ENCODE measurements at regions not wholly inside any gene's neighbourhood (a gene's known extent, or its start where the extent isn't known, plus 50 kb on each side); places are given as distances from the start of the nearest gene placed in this dataset.
"Not testable (repeated sequence)": the region's sequence is repeated elsewhere in the genome, so short reads cannot be mapped to it uniquely, and the experiment has no call there.

DNA sequence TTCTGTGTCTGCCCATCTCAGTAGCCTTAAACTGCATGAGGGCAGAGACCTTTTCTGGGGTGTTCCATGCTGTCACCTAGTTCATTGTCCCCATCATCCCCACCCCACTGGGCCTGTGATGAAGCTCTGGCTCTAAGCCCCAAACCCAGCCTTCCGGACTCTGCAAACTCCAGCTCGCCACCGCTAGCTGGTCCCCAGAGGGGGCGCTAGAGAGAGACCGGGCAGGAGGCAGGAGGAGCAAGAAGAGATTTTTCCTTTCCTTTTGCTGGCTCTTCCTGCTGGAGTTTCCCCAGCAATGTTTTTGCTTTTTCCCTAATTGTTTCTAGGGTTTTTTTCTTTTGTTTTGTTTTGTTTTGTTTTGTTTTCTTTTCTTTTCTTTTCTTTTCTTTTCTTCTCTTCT is 234.4 kb downstream of the TEX36 start:
- DNase-seq, result no peak

GRCh38 chr10:125444790-125445189 is 238.2 kb downstream of the TEX36 start:
- no peak for DNase-seq

- DNase-seq, result no peak
These were observed 240.0 kb downstream of the TEX36 start for GRCh38 chr10:125442856-125443540.

DNA sequence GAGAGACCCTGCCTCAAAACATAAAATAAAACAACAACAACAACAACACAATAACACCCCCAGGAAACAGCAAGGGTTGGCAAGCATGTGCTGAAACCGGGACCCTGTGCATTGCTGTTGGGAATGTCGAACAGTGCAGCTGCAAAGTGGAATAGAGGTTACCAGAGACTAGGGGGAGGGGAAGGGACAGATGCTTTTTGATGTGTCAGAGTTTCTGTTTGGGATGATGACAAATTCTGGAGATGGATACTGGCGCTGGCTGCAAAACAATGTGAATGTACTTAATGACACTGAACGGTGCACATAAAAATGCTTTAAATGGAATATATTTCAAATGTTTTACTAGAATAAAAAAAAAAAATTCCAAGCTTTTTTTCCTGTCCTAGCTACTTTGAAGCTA is 241.8 kb downstream of the TEX36 start:
- no peak for DNase-seq

DNA sequence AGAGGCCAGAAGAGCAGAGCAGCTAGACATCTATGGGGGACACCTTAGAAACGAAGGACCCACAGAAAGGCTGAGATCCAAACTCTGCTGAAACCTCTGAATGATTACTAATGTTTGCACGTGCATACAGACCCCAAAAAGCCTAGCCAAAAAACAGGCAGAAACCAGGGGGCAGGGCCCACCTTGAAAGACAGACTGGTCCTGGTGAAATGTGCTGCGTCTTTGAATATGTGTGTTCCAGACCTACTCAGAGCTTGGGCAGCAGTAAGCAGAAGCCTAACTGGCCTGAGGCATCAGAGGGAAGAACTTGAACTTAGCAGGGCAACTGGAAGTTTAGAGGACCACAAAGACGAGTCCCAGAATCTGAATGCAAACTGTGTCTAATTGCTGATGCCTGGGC is 251.8 kb downstream of the TEX36 start:
- no peak for DNase-seq

DNA sequence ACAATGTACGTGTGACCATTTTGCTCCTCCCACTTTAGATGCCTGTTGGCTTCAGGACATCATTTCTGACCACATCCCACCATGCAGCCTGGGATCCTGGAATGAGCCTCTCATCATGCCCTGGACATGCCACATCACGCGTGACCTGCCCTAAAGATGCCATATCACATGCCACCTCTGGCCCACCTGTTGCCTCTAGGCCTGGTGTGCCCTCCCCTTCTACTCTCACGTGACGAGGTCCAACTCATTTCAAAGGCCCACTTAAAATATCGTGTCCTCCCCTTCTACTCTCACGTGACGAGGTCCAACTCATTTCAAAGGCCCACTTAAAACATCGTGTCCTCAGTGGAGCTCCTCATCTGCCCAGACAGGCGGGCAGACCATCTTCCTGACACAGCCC is 254.9 kb downstream of the TEX36 start:
- no peak for DNase-seq

GRCh38 chr10:125424191-125424847 is 258.6 kb downstream of the TEX36 start:
- no peak for DNase-seq

DNA sequence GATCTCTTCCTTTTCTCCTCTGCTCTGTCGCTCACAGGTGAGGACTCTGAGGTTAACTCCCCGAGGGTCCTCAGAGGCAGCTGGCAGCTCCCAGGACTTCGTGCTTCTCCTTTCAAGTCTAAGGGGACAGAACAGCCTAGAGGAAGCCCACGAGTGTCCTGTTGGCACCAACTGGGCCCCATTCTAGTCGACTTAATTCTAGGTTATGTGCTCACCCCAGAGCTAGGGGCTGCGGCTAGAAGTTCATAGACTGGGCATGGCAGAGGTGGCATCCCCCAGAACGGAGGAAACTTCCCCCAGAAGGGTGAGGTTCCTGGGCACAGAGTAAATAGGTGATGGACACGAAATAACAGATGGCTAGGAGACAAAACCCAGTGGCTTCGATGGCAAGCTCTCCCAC is 259.4 kb downstream of the TEX36 start:
- DNase-seq, result no peak

DNA sequence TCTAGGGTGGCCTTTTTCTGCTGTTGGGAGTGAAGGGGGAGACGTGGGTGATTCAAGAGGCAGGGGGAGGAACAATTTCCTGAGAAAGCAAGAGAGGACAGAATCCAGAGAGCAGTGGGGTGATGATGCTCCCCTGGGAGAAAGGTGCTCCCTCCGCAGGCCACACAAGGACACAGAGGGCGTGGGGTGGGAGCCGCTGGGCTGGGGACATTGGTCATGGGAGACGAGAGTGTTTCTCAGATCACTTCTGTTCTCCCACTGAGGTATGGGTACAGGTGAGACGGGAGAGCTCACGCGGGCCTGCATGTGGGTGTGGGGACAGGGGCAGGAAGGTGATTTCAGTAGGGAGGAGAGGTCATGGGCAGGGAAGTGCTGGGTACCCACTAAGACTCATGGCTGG is 259.5 kb upstream of the CTBP2 start:
- DNase-seq, result no peak

- no peak for DNase-seq
These were observed 258.8 kb upstream of the CTBP2 start for GRCh38 chr10:125419146-125419545.

- DNase-seq, result no peak
These were observed 257.2 kb upstream of the CTBP2 start for GRCh38 chr10:125417605-125418004.

- no peak for DNase-seq
These were observed 255.6 kb upstream of the CTBP2 start for GRCh38 chr10:125415964-125416363.

GRCh38 chr10:125415006-125415633 is 254.8 kb upstream of the CTBP2 start:
- no peak for DNase-seq

GRCh38 chr10:125411724-125412123 is 251.4 kb upstream of the CTBP2 start:
- DNase-seq, result no peak

DNA sequence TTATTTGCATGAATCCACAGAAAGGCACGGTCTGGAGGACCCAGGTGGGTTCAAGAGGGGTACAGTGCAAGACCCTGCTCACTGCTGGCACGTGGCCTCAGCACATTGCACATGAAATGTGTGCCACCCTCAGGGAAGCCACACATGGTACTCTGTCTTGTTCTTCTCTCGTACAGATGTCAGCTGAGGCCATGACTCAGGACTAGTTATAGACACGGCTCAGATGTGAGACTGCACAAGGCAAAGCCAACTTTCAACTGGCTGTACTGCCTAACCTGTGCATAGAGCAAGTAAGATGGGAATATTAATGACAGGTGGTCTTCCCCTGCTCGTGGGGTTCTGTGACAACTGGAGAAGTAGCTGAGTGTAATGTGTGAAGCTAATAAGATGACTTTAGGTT is 249.4 kb upstream of the CTBP2 start:
- DNase-seq, result no peak

DNA sequence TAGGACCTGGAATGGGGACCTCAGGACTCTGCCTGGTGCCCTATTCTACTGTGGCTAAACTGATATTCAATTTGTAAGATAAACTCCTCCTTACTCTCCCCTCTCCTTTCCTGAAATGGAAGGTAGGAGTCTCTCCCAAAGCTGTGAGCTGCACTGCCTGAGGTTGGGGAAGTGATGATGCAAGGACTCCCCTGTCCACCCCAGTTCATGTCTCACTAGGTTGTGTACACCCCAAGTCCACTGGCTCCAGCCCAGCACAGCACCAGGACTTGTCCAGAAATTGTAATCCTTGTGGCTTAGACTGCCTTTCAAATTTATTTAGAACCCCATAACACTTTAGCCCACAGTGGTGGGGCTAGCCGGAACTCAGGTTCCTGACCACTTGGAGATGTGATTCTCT is 247.2 kb upstream of the CTBP2 start:
- no peak for DNase-seq

DNA sequence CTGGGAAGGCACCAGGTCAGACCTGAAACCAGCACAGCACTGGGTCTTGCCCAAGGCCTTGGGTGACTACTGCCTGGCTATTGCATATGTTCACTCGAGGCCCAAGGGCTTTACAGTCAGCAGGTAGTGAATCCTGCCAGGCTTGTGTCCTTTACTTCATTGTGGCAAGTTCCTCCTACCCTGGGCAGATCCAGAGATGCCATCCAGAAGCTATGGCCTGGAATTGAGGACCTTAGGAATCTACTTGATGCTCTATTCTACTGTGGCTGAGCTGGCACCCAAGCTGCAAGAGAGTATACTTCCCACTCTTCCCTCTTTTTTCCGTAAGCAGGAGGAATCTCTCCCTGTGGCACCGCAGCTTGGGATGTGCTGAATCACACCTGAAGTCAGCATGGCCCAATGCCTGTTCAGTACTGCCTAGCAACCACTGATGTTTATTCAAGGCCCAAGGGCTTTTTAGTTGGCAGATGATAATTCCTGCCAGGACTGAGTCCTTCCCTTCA is 246.7 kb upstream of the CTBP2 start:
- DNase-seq, result no peak

DNA sequence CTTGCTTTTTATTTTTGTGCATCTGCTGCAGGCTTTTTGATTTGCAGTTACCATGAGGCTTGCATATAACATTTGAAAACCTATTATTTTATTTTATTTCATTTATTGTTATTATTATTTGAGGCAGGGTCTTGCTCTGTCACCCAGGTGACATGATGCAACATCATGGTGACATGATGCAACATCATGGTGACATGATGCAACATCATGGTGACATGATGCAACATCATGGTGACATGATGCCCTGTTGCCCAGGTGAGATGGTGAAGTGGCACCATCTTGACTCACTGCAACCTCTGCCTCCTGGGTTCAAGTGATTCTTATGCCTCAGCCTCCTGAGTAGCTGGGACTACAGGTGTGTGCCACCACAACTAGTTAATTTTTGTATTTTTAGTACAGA is 244.5 kb upstream of the CTBP2 start:
- not testable (repeated sequence) for DNase-seq

- no peak for DNase-seq
These were observed 241.1 kb upstream of the CTBP2 start for GRCh38 chr10:125401462-125401861.

DNA sequence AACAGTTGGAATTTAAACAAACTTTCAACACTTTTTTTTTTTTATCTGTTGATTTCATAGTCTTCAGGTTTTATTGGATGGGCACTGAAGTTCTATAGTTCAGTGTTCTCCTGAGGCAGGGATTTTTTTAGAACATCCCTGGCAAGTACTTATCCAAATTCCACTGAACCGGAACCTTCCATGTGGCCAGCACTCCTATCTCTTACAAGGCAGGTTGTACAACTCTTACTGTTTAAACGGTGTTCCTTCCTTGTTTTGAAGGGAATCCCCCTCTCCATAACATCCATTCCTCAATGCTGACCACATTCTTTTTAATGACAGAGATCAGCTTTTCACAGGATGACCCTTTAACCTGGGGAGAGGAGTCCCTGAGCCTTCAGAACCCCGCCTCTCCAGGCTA is 238.9 kb upstream of the CTBP2 start:
- DNase-seq, result no peak

GRCh38 chr10:125398270-125398669 is 237.9 kb upstream of the CTBP2 start:
- DNase-seq, result no peak

GRCh38 chr10:125397608-125398007 is 237.2 kb upstream of the CTBP2 start:
- no peak for DNase-seq

DNA sequence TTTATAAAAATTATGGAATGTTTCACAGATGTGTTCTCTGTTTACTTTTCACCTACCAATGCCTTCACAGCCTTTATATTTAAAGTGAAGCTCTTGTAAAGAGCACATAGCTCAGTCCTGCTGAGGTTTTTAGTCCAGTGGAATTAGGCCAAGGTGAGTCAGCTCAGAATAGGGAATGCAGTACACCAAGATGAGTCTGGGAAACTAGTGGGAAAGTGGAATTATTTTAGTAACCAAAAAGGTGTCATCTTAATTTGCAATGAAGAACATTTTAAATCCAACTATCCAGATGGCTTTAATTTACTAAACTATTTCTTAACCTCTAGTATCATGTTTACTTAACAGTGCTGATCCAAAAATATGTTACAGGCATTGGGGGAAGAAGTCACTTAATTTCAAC is 236.3 kb upstream of the CTBP2 start:
- no peak for DNase-seq

- no peak for DNase-seq
These were observed 232.2 kb upstream of the CTBP2 start for GRCh38 chr10:125392609-125393008.

Measured in CD4-positive, alpha-beta T cell treated with Interleukin-1 beta for 1 hour (primary cell).